ENCODE measurements at regions not wholly inside any gene's neighbourhood (a gene's known extent, or its start where the extent isn't known, plus 50 kb on each side); places are given as distances from the start of the nearest gene placed in this dataset.
"Not testable (repeated sequence)": the region's sequence is repeated elsewhere in the genome, so short reads cannot be mapped to it uniquely, and the experiment has no call there.

- peak; percentile 50 for DNase-seq
These were observed 202.5 kb upstream of the AHR start for GRCh38 chr7:17095931-17096330.

DNA sequence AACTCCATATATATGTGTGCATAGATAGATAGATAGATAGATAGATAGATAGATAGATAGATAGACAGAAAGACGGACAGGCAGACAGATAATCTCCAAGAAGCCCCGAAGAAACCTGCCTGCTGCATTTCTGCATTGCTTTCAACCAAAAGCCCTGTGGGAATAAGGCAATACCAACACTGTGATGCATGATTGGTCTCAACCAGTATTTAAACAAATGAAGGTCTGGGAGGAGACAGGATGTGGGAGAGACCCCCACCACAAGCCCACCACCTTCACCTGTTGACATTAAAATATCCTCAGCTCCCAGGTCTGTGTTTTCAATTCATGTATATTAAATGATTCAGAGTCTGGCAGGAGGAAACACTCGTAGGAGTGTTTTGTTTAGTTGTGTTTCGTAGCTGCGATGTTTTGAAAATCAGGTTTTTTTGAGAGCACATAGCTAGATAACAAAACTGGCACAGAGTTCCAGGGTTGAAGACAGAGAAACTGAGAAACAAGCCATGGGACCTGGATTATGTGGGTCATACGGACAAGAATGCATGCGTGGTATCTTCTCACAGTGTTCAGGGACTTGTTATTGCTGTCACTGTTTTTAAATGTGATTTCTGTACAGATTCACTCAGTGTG, 200.7 kb upstream of the AHR start:
- no peak for DNase-seq

DNA sequence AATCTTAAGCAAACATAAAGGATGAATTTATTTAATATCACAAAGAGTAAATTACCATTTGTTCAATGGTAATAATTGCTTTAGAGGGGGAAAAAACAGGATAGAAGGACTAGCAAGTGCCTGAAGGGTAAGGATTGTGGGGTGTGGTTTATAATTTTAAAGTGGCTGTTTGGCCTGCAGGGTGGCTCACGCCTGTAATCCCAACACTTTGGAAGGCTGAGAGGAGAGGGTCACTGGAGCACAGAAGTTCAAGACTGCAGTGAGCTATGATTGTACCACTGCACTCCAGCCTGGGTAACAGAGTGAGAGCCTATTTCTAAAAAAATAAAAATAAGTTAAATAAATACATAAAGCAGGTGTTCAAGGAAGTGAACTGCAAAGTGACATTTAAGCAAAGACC, 199.9 kb upstream of the AHR start:
- no peak for DNase-seq

- DNase-seq: no peak
These were observed 199.1 kb upstream of the AHR start for GRCh38 chr7:17099083-17099973.

GRCh38 chr7:17099974-17100509, 198.4 kb upstream of the AHR start:
- not testable (repeated sequence) for DNase-seq

GRCh38 chr7:17101207-17101696, 197.2 kb upstream of the AHR start:
- no peak for DNase-seq

- DNase-seq: no peak
These were observed 195.3 kb upstream of the AHR start for GRCh38 chr7:17103170-17103569.

DNA sequence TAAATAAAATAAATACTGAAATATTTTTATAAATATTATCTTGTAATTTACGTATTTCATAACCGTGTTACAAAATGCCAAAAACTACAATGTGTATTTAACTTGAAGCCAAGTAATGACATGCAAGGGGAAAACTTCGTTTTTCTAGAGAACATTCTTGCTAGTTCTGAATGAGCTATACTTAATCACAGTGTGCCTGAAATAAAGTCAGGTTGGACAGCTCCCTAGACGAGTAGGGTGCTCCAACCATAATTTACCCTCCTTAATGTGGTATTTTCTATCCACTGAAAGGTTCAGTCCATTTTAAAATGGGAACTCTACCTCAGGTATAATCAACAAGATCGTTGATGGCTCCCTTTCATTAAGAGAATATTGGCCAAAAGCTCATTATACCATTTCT, 194.5 kb upstream of the AHR start:
- DNase-seq: no peak

DNA sequence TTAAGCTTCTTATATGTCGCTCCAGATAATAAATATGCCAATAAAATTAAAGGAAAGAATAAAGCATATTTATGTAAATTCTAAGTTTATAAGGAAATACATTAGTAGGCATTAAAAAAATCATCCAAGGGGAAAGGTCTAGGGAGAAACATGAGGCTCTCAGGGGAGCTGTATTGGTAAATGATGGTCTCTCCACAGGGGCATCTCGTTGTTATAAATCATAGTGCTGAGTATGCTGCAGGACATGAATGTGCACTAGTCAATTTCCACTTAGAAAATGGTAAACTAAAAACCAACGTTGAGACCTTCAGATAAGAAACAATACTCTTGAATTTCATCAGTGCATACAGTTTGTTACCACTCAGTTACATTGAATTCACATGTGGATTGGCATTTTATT, 194.0 kb upstream of the AHR start:
- no peak for DNase-seq

GRCh38 chr7:17105701-17106100, 192.8 kb upstream of the AHR start:
- no peak for DNase-seq

DNA sequence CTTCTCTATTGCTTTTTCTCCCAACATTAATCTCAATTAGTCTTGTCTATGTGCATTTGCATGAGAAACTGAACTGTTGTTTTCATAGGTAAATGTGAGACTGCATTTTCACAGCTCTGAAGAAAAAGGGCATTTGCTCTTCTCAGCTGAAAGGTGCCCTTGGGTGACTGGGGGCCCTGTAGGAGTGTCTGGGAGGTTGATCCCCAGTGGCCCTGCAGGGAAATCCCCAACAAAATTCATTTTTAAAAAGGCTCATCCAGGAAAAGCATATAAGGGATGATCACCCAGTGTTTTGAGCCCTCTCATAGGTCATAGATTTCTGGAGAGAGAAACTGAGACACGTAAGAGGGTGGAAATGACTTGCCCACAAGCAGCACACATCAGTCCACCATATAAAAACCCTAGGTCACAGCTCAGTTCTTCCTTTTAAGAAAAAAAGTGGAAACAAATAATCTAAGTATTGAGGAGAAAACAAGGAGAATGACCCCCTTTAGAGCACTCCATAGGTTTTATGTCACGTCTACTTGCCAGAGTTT, 190.3 kb upstream of the AHR start:
- DNase-seq: peak; percentile 52

DNA sequence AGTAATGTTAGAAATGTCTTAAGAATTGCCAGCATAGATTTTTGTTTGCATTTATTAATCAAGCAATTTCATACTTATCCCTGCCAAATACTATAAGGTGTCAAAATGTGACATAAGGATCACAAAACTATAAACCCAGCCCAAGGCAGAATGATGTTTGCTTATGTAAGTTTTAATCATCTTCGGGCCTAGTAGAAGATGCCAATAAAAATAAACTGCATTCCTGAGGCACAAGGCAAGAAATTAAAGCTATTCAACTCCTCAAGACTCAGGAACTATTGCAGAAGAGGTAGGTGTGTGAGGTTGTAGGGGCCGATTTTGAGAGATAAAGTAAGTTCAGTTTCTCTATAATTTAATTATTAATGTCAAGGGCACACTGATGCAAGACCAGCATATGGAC, 189.4 kb upstream of the AHR start:
- no peak for DNase-seq

DNA sequence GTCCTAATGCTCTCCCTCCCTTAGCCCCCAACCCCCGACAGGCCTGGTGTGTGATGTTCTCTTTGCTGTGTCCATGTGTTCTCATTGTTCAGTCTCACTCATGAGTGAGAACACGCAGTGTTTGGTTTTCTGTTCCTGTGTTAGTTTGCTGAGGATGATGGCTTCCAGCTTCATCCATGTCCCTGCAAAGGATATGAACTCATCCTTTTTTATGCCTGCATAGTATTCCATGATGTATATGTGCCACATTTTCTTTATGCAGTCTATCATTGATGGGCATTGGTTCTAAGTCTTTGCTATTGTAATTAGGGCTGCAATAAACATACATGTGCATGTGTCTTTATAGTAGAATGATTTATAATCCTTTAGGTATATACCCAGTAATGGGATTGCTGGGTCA, 184.7 kb upstream of the AHR start:
- not testable (repeated sequence) for DNase-seq

- no peak for DNase-seq
These were observed 180.0 kb upstream of the AHR start for GRCh38 chr7:17118412-17118811.

GRCh38 chr7:17120756-17121155, 177.7 kb upstream of the AHR start:
- no peak for DNase-seq

GRCh38 chr7:17121671-17122070, 176.8 kb upstream of the AHR start:
- no peak for DNase-seq

DNA sequence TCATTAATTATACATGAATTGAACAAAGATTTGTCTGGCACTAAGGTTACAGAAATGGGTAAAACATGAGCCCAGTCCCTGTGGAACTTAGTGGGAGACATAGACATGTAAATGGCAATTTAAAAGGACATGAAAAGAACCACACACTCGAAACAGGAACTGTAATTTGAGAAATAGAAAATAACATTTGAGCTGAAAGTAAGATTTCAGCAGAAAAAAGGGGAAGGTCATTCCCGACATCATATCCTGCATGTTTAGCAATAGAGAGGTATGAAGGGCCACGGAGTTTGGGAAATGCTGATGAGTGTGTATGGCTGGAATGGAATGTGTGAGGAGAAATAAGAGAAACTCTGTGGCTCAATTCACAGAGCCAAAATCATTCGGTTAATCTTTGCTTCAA, 175.4 kb upstream of the AHR start:
- no peak for DNase-seq

- no peak for DNase-seq
These were observed 171.8 kb upstream of the AHR start for GRCh38 chr7:17126413-17127268.

GRCh38 chr7:17129218-17129617, 169.2 kb upstream of the AHR start:
- no peak for DNase-seq

DNA sequence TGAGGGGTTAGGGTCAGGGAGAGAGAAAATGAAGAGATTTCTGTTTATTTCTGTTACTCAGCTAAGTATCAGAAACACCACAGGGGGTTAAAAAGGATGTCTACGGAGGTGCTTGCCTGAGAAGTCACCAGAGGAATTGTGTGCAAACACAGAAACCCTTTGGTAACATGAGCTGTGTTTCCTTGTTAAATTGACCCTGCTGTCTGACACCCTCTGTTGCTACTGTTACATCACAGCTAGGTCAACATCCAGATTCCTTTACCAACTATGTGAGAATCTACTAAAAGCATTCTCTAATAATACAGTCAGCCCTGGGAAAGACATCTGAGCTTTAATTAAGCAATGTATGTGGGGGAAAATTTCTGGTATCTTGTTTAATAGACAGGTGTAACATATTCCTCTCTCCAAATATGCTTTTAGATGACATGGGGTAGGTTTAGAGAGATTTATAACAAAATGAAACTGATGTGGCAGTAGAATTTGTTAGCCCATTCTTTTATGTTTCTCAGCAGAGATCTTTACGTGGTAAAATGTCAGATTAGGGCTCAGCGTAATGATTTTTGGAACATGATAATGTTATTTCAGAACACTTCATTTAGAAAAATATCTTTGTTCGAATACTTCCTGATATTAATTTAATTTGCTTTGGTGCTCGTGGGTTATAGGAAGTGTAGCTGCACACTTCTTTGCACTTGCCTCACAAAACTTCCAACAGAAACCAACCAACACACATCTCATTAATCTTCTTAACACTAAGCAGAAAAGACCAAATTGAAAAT, 168.0 kb upstream of the AHR start:
- peak; percentile 20 for DNase-seq

GRCh38 chr7:17131060-17131345, 167.4 kb upstream of the AHR start:
- DNase-seq: no peak

DNA sequence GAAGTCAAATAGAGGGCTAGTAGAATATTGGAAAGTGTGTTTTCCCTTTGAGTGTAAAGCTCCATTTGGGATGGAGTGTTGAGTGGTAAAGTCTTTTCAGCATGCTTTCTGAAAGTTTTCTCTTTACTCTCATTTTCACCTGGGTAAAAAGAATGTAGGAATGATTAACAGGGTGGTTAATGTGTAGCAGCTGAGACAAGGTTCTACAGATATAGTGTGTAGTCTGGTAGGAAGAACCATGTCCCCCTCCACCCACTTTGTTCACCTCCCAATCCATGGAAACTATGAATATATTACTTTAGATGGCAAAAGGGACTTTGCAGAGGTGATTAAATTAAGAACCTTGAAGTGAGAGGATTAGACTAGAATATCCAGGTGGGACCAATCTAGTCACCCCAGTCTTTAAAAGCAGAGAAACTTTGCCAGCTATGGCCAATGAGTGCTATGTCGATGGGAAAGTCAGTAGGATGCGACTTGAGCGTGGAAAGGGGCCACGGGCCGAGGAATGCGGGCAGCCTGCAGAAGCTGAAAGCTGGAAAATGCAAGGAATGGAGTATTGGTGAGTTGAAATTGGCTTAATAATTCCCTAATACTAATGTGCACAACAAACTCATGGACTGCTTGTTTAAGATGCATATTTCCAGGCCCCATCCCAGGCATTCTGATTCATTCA, 166.3 kb upstream of the AHR start:
- DNase-seq: no peak

Measured in NCI-H526 treated with DMSO at 0.1 percent for 48 hours (cell line).